ENCODE measurements at regions not wholly inside any gene's neighbourhood (a gene's known extent, or its start where the extent isn't known, plus 50 kb on each side); places are given as distances from the start of the nearest gene placed in this dataset.

DNA sequence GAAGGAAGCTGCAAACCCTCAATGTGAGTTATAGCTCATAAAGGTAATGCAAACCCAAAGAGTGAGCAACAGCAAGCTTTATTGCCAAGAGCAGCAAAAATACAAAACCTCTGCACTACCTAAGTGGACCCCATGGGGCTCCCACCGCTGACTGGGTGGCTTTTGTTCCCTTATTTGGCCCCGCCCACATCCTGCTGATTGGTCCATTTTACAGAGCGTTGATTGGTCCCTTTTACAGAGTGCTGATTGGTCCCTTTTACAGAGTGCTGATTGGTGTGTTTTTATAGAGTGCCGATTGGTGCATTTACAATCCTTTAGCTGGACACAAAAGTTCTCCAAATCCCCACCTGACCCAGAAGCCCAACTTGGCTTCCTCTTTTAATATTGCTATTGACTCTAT, 154.5 kb upstream of the NSMCE3 start:
- DNase-seq (ENCODE audit: low spot score) = no peak

GRCh38 chr15:29422606-29423005, 153.0 kb upstream of the NSMCE3 start:
- no peak for DNase-seq (ENCODE audit: low spot score)

- DNase-seq (ENCODE audit: low spot score) = no peak
Observed at GRCh38 chr15:29420188-29420587, 150.6 kb upstream of the NSMCE3 start.

GRCh38 chr15:29418931-29419330, 149.3 kb upstream of the NSMCE3 start:
- DNase-seq (ENCODE audit: low spot score) = no peak

- DNase-seq (ENCODE audit: low spot score) = no peak
Observed at GRCh38 chr15:29418178-29418577, 148.6 kb upstream of the NSMCE3 start.

DNA sequence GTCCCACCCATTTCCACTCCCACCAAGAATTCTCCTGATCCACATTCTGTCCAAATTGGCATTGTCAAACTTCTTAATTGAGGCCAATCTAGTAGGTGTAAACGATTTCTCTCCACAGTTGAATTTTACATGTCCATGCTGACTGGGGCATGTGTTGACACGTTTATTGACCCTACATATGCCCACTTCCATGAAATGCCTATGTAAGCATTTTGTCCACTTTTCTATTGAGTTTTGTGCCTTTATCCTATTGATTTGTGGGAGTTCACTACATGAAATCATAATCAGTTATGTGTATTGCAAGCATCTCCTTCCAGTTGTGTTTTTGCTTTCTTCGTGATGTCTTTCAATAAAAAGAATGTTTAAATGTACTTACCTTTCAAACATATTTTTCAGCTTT, 141.7 kb upstream of the NSMCE3 start:
- DNase-seq (ENCODE audit: low spot score) = no peak

DNA sequence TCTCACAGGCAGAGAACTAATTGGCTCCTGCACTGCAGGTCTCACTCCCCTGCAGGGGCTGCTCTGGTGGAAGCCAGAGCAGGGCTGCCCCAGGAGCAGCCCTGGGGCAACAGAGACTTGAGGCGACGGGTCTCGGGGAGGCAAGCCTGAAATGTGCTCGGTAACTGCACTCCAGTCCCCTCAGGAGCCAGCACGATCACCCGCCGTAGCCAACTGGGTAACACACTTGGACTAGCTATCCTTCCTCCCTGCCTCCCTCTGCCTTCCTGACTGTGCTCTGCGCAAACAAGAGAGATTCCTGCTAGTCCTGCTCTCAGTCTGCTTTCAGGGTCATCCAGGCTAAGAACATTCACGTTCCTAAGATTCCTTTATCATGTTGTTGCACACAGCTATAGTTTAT, 140.7 kb upstream of the NSMCE3 start:
- no peak for DNase-seq (ENCODE audit: low spot score)

DNA sequence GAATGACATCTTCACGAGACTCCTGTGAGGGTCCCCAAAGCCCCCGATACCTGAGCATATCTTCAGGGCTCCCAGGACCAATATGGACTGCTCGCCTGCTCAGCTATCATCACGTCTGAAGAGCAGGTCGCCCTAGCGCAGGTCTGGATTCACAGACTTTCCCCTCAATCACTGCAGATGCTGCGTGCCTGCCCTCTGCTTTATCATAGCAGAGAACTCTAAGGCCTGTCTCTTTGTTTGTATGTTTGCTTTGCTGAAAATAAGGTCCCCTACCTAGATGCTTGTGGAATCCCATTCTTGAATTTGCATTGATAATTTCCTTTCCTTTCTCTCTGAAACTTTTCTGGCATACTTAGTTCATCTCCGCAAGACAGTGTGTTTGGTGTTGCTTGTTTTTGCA, 140.3 kb upstream of the NSMCE3 start:
- no peak for DNase-seq (ENCODE audit: low spot score)

DNA sequence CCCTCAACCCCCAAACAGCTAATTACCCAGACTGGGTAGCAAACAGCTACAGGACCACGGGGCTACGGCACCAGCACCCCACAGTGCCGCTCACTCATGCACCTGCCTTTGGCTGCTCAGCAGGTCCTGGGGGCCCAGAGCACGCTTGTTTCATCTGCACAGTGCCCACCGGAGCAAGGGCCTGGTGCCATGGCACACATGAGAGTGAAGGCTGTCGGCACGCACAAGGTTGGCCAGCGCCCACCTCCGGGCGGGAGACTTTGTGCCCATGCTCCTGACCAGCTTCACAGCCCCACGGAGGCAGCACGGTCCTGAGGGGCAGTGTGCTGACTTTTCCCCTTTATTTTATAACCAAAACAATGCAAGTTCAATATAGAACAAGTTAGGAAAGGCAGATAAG, 135.9 kb upstream of the NSMCE3 start:
- no peak for DNase-seq (ENCODE audit: low spot score)

DNA sequence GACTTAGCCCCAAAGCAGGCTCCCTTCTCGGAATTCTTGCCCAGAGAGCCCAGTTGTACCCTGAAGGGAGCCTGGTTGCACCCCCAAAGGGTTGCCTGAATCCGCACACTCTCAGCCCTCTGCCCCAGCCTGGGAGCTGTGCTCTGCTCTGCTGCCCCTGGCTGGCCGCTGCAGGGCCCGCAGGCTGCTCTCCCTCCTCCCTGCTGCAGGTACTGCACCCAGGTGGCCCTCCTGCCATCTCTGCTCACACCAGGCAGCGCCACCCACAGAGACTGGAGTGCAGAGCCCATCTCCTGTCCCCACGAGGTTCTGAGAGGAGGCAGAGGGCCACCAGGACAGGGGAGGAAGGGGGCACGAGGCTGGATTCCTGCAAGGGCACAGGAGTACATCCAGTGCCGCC, 134.2 kb upstream of the NSMCE3 start:
- no peak for DNase-seq (ENCODE audit: low spot score)

DNA sequence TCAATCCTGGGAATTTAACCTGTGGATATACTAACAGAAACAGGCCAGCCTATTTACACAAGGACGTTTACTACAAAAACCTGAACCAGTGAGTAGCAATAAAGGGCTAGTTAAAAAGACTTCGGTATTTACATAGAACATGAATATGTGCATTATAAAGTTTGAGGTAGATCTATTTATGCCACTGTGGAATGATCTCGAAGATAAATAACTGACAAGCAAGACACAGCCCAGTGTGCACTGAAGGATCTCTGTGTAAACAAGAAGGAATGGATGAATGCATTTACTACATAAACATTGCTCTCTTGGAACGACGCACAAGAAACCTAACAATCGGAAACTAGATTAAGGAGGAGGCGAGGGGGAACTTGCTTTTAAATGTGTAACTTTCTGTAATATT, 132.0 kb upstream of the NSMCE3 start:
- no peak for DNase-seq (ENCODE audit: low spot score)

DNA sequence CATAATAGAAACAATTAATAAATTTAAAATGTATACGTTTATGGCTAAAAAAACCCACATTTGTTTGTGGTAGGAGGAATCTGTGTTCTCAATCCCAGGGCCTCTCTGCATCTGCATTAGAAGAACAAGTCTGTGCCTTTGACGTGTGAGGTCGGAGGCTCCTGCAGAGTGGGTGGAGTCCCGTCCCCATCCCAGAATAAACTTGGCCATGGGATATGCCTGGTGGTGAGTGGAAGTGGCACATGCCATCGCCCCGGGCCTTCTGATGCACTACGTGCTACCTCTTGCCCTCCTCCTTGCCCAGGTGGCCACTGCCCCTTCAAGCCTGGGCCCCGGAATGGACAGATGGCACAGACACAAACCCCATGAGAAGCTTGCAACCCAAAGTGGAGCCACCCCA, 131.1 kb upstream of the NSMCE3 start:
- no peak for DNase-seq (ENCODE audit: low spot score)

DNA sequence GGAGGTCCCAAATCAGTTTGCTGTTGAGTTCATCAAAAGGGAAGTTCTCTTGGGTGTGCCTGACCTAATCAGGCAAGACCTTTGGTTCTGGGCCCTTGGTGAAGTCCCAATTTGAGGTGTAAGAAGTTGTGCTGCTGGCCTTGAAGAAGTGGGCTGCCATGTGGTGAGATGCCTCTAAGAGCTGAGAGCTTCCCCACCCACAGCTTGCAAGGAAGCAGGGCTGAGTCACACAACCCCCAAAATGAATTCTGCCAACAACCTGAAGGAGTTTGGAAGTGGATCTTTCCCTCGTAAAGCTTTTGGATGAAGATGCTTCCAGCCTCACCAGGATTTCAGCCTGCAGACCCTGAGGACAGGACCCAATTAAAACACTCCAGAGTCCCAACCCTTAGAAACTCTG, 129.3 kb upstream of the NSMCE3 start:
- DNase-seq (ENCODE audit: low spot score) = no peak

- DNase-seq (ENCODE audit: low spot score) = no peak
Observed at GRCh38 chr15:29396176-29396811, 126.7 kb upstream of the NSMCE3 start.

DNA sequence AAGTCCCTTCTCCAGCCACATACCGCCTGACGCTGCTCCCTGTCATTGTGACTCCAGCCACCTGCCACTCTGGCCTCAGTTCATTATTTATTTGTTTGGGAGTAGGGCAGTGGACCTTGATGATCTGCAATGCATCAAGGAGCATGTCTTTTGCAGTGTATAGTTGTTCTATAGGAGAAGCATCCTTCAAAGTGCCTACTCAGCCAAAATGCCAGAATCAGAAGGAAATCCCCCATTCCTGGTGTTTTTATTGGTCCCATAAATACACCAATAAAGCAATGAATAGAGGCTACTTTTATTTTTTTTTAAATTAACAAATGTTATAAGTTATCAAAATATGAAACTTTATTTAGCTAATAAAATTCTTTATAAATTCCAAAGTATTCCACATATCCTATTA, 123.8 kb upstream of the NSMCE3 start:
- no peak for DNase-seq (ENCODE audit: low spot score)

DNA sequence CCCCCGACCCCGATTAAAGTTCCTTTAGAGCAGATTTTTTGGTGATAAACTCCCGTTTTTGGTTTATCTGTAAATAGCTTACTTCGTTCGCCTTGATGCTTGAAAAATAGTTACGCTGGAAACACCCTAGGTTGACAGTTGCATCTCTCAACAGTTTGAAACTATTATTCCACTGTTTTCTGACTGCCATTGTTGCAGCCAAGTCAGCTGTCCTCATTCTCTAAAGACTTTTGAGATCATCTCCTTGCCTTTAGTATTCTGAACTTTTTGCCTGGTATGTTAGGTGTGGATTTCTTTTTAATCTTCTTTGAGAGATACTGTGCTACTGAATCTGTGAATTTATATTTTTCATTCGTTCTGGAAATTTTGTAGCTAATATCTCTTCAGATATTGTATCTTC, 122.7 kb upstream of the NSMCE3 start:
- no peak for DNase-seq (ENCODE audit: low spot score)

DNA sequence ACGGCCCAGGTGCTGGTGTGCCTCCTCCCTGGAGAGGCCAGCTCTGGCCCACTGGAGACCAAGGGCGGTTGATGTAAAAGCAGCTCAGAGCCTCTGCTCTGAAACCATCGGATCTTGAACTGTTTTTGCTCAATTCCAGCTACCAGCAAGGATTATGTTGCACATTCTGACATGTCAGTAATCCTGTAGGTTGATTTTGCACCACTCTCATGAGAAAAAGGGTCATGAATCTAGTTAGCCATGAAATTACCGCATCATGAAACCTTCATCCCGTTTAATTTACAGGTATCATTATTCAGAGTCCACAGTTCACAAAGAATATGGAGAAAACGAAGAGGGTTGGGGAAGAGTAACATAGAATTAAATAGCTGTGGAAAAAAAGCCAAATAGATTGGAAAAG, 120.4 kb upstream of the NSMCE3 start:
- no peak for DNase-seq (ENCODE audit: low spot score)

GRCh38 chr15:29386523-29386922, 116.9 kb upstream of the NSMCE3 start:
- no peak for DNase-seq (ENCODE audit: low spot score)

GRCh38 chr15:29383367-29383766, 113.7 kb upstream of the NSMCE3 start:
- no peak for DNase-seq (ENCODE audit: low spot score)

GRCh38 chr15:29382862-29383261, 113.2 kb upstream of the NSMCE3 start:
- DNase-seq (ENCODE audit: low spot score) = no peak

DNA sequence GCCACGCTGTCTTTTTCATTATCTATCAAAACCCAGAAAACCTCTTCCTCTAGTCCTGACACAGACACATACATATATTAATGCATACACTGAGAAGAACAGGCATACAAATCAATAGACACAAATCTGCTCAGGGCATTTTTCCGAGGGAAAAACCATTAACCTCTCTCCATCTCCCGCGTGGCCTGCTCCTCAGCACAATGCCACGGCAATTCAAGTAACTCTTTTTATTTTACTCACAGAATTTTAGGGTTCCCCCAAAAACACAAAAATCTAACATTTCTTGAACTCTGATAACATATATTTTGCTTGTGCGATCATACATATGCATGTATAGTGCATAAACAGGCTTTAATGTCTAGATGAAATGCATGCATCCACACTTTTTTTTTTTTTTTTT, 110.8 kb upstream of the NSMCE3 start:
- no peak for DNase-seq (ENCODE audit: low spot score)

DNA sequence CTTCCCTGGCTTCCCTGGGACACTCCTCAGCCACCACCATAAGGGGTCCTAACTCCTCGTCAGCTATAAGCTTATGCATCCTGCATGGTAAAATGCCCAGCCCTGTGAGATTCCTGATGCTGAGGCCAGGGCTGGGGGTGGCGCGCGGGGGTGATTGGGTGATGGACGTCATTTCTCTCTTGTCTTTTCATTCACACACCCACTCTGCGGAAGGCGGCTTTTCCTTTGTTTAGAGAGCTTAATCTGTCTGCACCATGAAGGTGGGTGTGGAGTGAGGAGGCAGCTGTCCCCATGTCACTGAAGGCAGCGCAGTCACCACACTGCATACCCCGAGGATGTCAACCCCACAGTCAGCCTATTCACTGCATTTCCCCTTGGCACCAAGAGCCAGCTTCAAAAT, 110.0 kb upstream of the NSMCE3 start:
- DNase-seq (ENCODE audit: low spot score) = no peak

DNA sequence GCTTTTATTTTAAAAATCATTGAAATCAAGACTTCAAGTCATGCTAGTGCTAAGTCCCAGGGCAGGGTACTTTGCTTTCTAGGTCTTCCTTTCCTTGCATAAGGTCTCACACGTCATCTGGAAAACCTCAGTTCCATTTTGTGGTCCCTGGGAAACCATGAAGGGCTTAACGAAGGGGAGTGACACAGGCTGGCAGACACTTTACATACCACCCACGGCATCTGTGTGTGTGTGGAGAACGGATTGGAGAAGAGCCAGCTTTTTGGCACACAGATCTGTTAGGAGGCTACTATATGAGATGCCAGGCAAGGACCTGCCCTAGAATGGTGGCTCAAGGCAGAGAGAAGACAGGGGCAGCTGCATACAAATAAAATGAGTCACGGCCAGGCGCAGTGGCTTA, 107.5 kb upstream of the NSMCE3 start:
- no peak for DNase-seq (ENCODE audit: low spot score)

DNA sequence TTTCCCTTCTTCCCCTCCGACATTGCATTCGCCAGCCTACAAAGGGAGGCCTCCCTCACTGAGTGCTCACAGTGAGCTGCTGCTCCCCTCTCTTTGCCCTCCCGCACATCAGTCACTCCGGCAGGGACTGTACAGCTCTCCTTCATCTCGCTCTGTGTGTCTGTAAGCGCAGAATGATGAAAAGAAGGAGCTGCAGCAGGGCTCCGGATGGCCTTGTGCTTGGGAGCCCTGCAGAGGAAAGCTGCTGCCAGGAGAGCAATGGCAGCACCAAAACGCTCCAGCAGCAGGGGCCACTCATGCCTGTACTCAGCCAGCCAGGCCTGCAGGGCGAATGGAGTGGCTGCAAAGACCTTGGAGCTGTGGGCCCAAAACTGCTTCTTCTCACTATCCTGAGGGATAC, 107.0 kb upstream of the NSMCE3 start:
- no peak for DNase-seq (ENCODE audit: low spot score)

- DNase-seq (ENCODE audit: low spot score) = no peak
Observed at GRCh38 chr15:29369261-29369660, 99.6 kb upstream of the NSMCE3 start.
